Body of pancreas (tissue), 4 donors: ENCODE measurements at regions not wholly inside any gene's neighbourhood (a gene's known extent, or its start where the extent isn't known, plus 50 kb on each side); places are given as distances from the start of the nearest gene placed in this dataset.

Source experiments
- POLR2A ChIP-seq, 3 donors: fragments of 450-650 bp; IDR thresholded peaks; one replicate each; pipeline ENCODE4 v1.6.1; 2016; ENCODE audit warnings: antibody characterized with exemption in 3 of 3, mild to moderate bottlenecking in 2 of 3
- TF ChIP-seq, protein P1 (sequence below), 7 experiments: fragments of 450-650 bp in 4 of 7; fragments of 200-600 bp in 3 of 7; sonication (generic) in 3 of 7; IDR thresholded peaks; one replicate each; pipeline ENCODE4 v1.5.1; 2016 to 2019; ENCODE audit warnings: antibody characterized with exemption in 7 of 7

DNA sequence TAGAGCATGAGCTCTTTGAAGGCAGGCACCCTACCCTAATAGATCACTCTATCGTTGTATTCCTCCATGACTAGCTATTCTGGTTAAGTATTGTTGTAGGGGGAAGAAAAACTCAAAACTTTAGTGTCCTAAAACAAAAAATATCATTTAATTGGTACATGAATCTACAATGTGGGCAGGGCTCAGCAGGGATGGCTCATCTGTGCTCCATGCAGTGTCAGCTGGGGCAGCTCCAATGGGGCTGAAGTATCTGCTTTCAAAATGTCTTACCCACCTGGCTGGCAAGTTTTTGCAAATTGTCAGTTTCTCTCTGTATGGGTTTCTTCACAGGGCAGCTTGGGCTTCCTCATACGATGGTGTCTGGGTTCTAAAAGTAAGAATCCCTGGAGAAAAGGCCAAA lies 83.2 kb upstream of the ITGA6 start:
- TF ChIP-seq, protein P1, sequence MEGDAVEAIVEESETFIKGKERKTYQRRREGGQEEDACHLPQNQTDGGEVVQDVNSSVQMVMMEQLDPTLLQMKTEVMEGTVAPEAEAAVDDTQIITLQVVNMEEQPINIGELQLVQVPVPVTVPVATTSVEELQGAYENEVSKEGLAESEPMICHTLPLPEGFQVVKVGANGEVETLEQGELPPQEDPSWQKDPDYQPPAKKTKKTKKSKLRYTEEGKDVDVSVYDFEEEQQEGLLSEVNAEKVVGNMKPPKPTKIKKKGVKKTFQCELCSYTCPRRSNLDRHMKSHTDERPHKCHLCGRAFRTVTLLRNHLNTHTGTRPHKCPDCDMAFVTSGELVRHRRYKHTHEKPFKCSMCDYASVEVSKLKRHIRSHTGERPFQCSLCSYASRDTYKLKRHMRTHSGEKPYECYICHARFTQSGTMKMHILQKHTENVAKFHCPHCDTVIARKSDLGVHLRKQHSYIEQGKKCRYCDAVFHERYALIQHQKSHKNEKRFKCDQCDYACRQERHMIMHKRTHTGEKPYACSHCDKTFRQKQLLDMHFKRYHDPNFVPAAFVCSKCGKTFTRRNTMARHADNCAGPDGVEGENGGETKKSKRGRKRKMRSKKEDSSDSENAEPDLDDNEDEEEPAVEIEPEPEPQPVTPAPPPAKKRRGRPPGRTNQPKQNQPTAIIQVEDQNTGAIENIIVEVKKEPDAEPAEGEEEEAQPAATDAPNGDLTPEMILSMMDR (IDR thresholded peaks at IDR 0.05): no peak
- no peak for TF ChIP-seq POLR2A (IDR thresholded peaks at IDR 0.05)
